A673 (cell line): ENCODE measurements at regions not wholly inside any gene's neighbourhood (a gene's known extent, or its start where the extent isn't known, plus 50 kb on each side); places are given as distances from the start of the nearest gene placed in this dataset.

Experiments used
- BruUV-seq: library from RNA; stranded (reverse); fragments of 400-500 nt; replicated peaks from 2 replicates; lab custom pipeline; 2021; lab: Mats Ljungman, UMichigan
- CTCF ChIA-PET: fragments of 300-600 bp; sonication (Branson Sonifier 250); formaldehyde crosslinking; loops from one replicate; lab custom pipeline; 2022; ENCODE audit warnings: antibody characterized with exemption; lab: Charles Lee
- POLR2A ChIA-PET: fragments of 300-600 bp; sonication (Branson Sonifier 250); formaldehyde crosslinking; loops from one replicate; lab custom pipeline; 2022; ENCODE audit warnings: antibody characterized with exemption; ENCODE audit not compliant: low non-redundant PET; lab: Charles Lee
- DNase-seq: peaks from one replicate; pipeline ENCODE4 v3.0.0-alpha.2; 2015; ENCODE audit warnings: low spot score
- H3K27ac ChIP-seq: fragments of 200-600 bp; sonication (generic); 2 replicates; pipeline ENCODE4 v1.5.1; 2016; ENCODE audit warnings: mixed run types, low read depth, mild to moderate bottlenecking, mixed read lengths, antibody characterized with exemption, low read length; ENCODE audit not compliant: poor library complexity, severe bottlenecking
- H3K27me3 ChIP-seq: fragments of 200-600 bp; sonication (generic); replicated peaks from 2 replicates; pipeline ENCODE4 v1.6.1; 2017; ENCODE audit warnings: mixed run types, low read depth, mild to moderate bottlenecking, mixed read lengths, antibody characterized with exemption, low read length; ENCODE audit not compliant: insufficient read depth, poor library complexity
- H3K36me3 ChIP-seq: fragments of 200-600 bp; sonication (generic); 2 replicates; pipeline ENCODE4 v1.6.1; 2016; ENCODE audit warnings: mixed run types, mild to moderate bottlenecking, mixed read lengths, antibody characterized with exemption, low read length; ENCODE audit not compliant: insufficient read depth, poor library complexity, severe bottlenecking
- H3K4me1 ChIP-seq: fragments of 200-600 bp; sonication (generic); 2 replicates; pipeline ENCODE4 v1.6.1; 2017; ENCODE audit warnings: mixed run types, mild to moderate bottlenecking, mixed read lengths, antibody characterized with exemption, low read length; ENCODE audit not compliant: insufficient read depth, poor library complexity, severe bottlenecking
- H3K4me3 ChIP-seq: fragments of 200-600 bp; sonication (generic); 2 replicates; pipeline ENCODE4 v1.5.1; 2016; ENCODE audit warnings: low read depth, mixed run types, mild to moderate bottlenecking, mixed read lengths, low read length; ENCODE audit not compliant: poor library complexity, severe bottlenecking
- H3K9me3 ChIP-seq: fragments of 200-600 bp; sonication (generic); 2 replicates; pipeline ENCODE4 v1.6.1; 2016; ENCODE audit warnings: mixed run types, low read depth, mild to moderate bottlenecking, mixed read lengths, antibody characterized with exemption, low read length; ENCODE audit not compliant: poor library complexity, severe bottlenecking
- EZH2 ChIP-seq: fragments of 200-600 bp; sonication (generic); IDR thresholded peaks from 2 replicates; pipeline ENCODE4 v1.6.1; 2017; ENCODE audit warnings: borderline replicate concordance, low read depth, mild to moderate bottlenecking, mixed read lengths, antibody characterized with exemption, low read length; ENCODE audit not compliant: poor library complexity, severe bottlenecking
- intact Hi-C: fragments of 100-400 bp; cut with micrococcal nuclease; formaldehyde crosslinking; loops from one replicate; pipeline ENCODE4 v1.10.0; 2022; ENCODE audit not compliant: unreplicated experiment
- TF ChIP-seq, protein P1 (sequence below): fragments of 300-800, 200-600 bp; sonication (generic); conservative IDR thresholded peaks from 2 replicates; pipeline ENCODE4 v1.5.1; 2017; ENCODE audit warnings: low read depth, mild to moderate bottlenecking, antibody characterized with exemption, low read length, moderate library complexity, mixed read lengths

DNA sequence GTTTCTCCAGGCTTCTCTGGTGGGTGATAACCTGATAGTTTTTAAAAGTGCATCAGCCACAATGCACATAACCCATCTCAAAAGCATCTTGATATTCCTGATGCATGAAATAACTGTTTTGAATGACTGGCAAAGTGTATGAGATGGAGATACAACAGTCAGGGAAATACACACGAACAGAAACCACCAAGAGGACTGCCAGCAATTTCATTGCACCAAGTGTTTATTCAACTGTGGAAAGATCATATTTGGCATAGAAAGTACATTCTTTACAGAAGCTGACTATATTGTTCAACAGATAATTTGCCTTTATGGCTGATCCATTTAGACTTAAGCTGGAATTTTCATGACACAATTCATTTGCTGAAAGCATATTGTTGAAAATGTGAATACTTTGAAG, 139.5 kb downstream of the SLIT2 start:
- DNase-seq = no peak
- Histone ChIP-seq H3K4me1 (peaks cover 26% of the 10 kb centered on the region), H3K36me3 (no peaks in the 10 kb centered on the region), H3K27ac (no peak overlapping the region), H3K27me3 (no peaks in the 10 kb centered on the region), H3K4me3 (no peak overlapping the region), H3K9me3 (no peaks in the 10 kb centered on the region)
- POLR2A ChIA-PET = no interaction called here
- BruUV-seq = no TSS peak
- TF ChIP-seq, protein P1, sequence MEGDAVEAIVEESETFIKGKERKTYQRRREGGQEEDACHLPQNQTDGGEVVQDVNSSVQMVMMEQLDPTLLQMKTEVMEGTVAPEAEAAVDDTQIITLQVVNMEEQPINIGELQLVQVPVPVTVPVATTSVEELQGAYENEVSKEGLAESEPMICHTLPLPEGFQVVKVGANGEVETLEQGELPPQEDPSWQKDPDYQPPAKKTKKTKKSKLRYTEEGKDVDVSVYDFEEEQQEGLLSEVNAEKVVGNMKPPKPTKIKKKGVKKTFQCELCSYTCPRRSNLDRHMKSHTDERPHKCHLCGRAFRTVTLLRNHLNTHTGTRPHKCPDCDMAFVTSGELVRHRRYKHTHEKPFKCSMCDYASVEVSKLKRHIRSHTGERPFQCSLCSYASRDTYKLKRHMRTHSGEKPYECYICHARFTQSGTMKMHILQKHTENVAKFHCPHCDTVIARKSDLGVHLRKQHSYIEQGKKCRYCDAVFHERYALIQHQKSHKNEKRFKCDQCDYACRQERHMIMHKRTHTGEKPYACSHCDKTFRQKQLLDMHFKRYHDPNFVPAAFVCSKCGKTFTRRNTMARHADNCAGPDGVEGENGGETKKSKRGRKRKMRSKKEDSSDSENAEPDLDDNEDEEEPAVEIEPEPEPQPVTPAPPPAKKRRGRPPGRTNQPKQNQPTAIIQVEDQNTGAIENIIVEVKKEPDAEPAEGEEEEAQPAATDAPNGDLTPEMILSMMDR = no peak
- TF ChIP-seq EZH2 = no peak
- CTCF ChIA-PET = no interaction called here
- intact Hi-C loops = no loop called here

DNA sequence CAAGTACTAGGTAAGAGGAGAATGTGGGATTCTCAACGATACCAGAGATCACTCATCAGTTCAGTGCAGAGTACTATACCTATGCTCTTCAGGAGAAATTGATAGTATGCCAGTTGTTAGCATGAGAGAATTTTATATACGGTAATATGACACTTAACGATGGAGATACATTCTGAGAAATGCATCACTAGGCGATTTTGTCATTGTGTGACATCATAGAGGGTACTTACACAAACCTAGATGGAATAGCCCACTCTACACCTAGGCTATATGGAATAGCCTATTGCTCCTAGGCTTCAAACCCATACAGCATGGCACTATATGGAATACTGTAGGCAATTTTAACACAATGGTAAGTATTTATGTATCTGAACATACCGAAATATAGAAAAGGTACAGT, 140.2 kb downstream of the SLIT2 start:
- Histone ChIP-seq H3K4me1 (peaks cover 20% of the 10 kb centered on the region), H3K9me3 (no peaks in the 10 kb centered on the region), H3K4me3 (no peak overlapping the region), H3K36me3 (no peaks in the 10 kb centered on the region), H3K27me3 (no peaks in the 10 kb centered on the region), H3K27ac (no peak overlapping the region)
- ChIA-PET CTCF (no interaction called here), POLR2A (no interaction called here)
- intact Hi-C loops = no loop called here
- TF ChIP-seq, protein P1 = no peak
- DNase-seq = no peak
- BruUV-seq = no TSS peak

DNA sequence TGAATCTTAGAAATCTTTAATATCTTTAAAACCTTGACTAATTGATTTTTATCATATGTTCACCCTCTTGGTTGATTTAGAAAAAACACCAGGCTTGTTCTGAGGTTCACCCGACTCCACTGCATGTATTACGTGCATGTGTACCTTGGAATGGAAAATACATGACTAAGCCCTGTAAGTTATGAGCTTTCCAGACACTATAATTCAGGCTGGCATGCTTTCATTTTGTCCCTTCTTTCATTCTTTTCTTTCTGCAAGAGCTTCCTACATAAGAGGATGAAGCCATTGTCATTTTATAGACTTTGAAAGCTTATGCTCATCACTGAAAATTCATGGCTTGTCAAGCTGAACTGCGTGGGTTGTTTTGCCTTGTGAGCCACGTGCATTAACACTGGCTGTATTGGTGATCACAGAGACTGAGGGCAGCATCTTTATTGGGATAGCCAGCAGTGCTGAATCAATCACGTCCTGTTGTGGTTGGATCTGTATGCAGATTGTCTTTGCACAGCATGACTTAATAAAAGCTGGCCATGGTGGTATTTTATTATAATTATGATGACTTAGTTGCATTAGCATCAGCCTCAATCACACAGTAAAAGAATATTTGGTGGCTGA, 141.9 kb downstream of the SLIT2 start:
- TF ChIP-seq EZH2 = no peak
- TF ChIP-seq, protein P1 = no peak
- ChIA-PET CTCF (no interaction called here), POLR2A (no interaction called here)
- intact Hi-C loops = no loop called here
- Histone ChIP-seq H3K27ac (no peak overlapping the region), H3K9me3 (no peaks in the 10 kb centered on the region), H3K4me1 (peaks cover 18% of the 10 kb centered on the region), H3K36me3 (no peaks in the 10 kb centered on the region), H3K4me3 (no peak overlapping the region), H3K27me3 (no peaks in the 10 kb centered on the region)
- peak; percentile 54 for DNase-seq
- no TSS peak for BruUV-seq
